IMR-90 (cell line): ENCODE measurements at regions not wholly inside any gene's neighbourhood (a gene's known extent, or its start where the extent isn't known, plus 50 kb on each side); places are given as distances from the start of the nearest gene placed in this dataset.
A peak's percentile ranks its signal among the peaks of the same experiment; 100 is the strongest.

Experiments used
- ATAC-seq: fragments of 200-7000 bp; cut with Tn5 transposase; 2 replicates; pipeline ENCODE4 v1.9.1; 2020; ENCODE audit warnings: low read depth, mild to moderate bottlenecking, moderate library complexity
- BruUV-seq: library from RNA; stranded (reverse); fragments of 400-500 nt; replicated peaks from 2 replicates; lab custom pipeline; 2021; lab: Mats Ljungman, UMichigan
- CTCF ChIA-PET: fragments of 300-600 bp; formaldehyde crosslinking; extraction: SDS; loops from one replicate; lab custom pipeline; 2021; ENCODE audit warnings: antibody characterized with exemption; lab: Yijun Ruan, JAX
- POLR2A ChIA-PET: fragments of 300-600 bp; sonication (Branson Sonifier 250); formaldehyde crosslinking; loops from one replicate; lab custom pipeline; 2022; ENCODE audit warnings: antibody characterized with exemption; ENCODE audit not compliant: unreplicated experiment; lab: Charles Lee
- DNase-seq: peaks from one replicate; pipeline ENCODE4 v3.0.0; 2013
- H2AFZ ChIP-seq: replicated peaks from 2 replicates; pipeline ENCODE3; 2013; ENCODE audit warnings: low read length, mild to moderate bottlenecking; ENCODE audit not compliant: poor library complexity
- H2AK5ac ChIP-seq: 2 replicates; pipeline ENCODE4 v1.6.1; 2013; ENCODE audit warnings: low read depth, low read length, inconsistent platforms
- H2AK9ac ChIP-seq: replicated peaks from 2 replicates; pipeline ENCODE3; 2013; ENCODE audit warnings: mild to moderate bottlenecking, low read depth, low read length, moderate library complexity; ENCODE audit not compliant: poor library complexity
- H2BK120ac ChIP-seq: 2 replicates; pipeline ENCODE4 v1.6.1; 2013; ENCODE audit warnings: low read depth, low read length, inconsistent platforms
- H2BK15ac ChIP-seq: 3 replicates; pipeline ENCODE4 v1.6.1; 2013; ENCODE audit warnings: low read depth, low read length, inconsistent platforms
- H2BK20ac ChIP-seq: 2 replicates; pipeline ENCODE4 v1.6.1; 2013; ENCODE audit warnings: low read depth, mild to moderate bottlenecking, inconsistent platforms, low read length, moderate library complexity
- H2BK5ac ChIP-seq: 2 replicates; pipeline ENCODE4 v1.6.1; 2013; ENCODE audit warnings: mild to moderate bottlenecking, low read depth, low read length, inconsistent platforms; ENCODE audit not compliant: poor library complexity, severe bottlenecking
- H3K14ac ChIP-seq: replicated peaks from 2 replicates; pipeline ENCODE4 v1.6.1; 2013; ENCODE audit warnings: low read depth, low read length, inconsistent platforms
- H3K18ac ChIP-seq: 2 replicates; pipeline ENCODE4 v1.6.1; 2013; ENCODE audit warnings: low read depth, low read length, control low read depth
- H3K23ac ChIP-seq: 2 replicates; pipeline ENCODE4 v1.6.1; 2013; ENCODE audit warnings: low read depth, low read length, inconsistent platforms
- H3K27ac ChIP-seq: 2 replicates; pipeline ENCODE4 v1.5.1; 2013; ENCODE audit warnings: mild to moderate bottlenecking, control low read depth, low read length; ENCODE audit not compliant: insufficient read depth
- H3K27me3 ChIP-seq: 2 replicates; pipeline ENCODE4 v1.6.1; 2013; ENCODE audit warnings: low read length; ENCODE audit not compliant: control insufficient read depth, insufficient read depth
- H3K36me3 ChIP-seq: 2 replicates; pipeline ENCODE4 v1.6.1; 2013; ENCODE audit warnings: low read length, mixed read lengths; ENCODE audit not compliant: control insufficient read depth, insufficient read depth
- H3K4ac ChIP-seq: 2 replicates; pipeline ENCODE4 v1.6.1; 2013; ENCODE audit warnings: low read depth, low read length, inconsistent platforms
- H3K4me1 ChIP-seq: 2 replicates; pipeline ENCODE4 v1.6.1; 2013; ENCODE audit warnings: low read length, mixed read lengths; ENCODE audit not compliant: control insufficient read depth, insufficient read depth
- H3K4me2 ChIP-seq: 2 replicates; pipeline ENCODE4 v1.6.1; 2013; ENCODE audit warnings: low read depth, mild to moderate bottlenecking, control low read depth, low read length, moderate library complexity
- H3K4me3 ChIP-seq: 2 replicates; pipeline ENCODE4 v1.5.1; 2013; ENCODE audit warnings: low read depth, mild to moderate bottlenecking, control low read depth, low read length, moderate library complexity; ENCODE audit not compliant: insufficient read depth
- H3K56ac ChIP-seq: 2 replicates; pipeline ENCODE4 v1.6.1; 2013; ENCODE audit warnings: low read length, inconsistent platforms; ENCODE audit not compliant: insufficient read depth; ENCODE audit errors: extremely low read depth
- H3K79me1 ChIP-seq, 2 experiments: 2 replicates each; pipeline ENCODE4 v1.6.1; 2013; ENCODE audit warnings: low read length in 2 of 2, inconsistent platforms in 1 of 2, low read depth in 1 of 2
- H3K9ac ChIP-seq: 2 replicates; pipeline ENCODE4 v1.6.1; 2013; ENCODE audit warnings: low read depth, low read length, control low read depth
- H3K9me1 ChIP-seq: 2 replicates; pipeline ENCODE4 v1.6.1; 2013; ENCODE audit warnings: low read length, inconsistent platforms; ENCODE audit not compliant: insufficient read depth
- H3K9me3 ChIP-seq: 2 replicates; pipeline ENCODE4 v1.6.1; 2013; ENCODE audit warnings: low read length; ENCODE audit not compliant: control insufficient read depth, insufficient read depth
- H4K20me1 ChIP-seq: 2 replicates; pipeline ENCODE4 v1.6.1; 2013; ENCODE audit warnings: low read length, inconsistent platforms; ENCODE audit not compliant: insufficient read depth
- H4K5ac ChIP-seq: 2 replicates; pipeline ENCODE4 v1.6.1; 2013; ENCODE audit warnings: mild to moderate bottlenecking, low read depth, low read length, control low read depth
- H4K8ac ChIP-seq, 2 experiments: 2 replicates each; pipeline ENCODE4 v1.6.1; 2013; ENCODE audit warnings: low read depth in 2 of 2, low read length in 2 of 2, control low read depth in 1 of 2, inconsistent platforms in 1 of 2
- H4K91ac ChIP-seq: 2 replicates; pipeline ENCODE4 v1.6.1; 2013; ENCODE audit warnings: low read depth, low read length, inconsistent platforms; ENCODE audit not compliant: insufficient read depth
- CEBPB ChIP-seq: IDR thresholded peaks from 2 replicates; pipeline ENCODE4 v1.6.1; 2012; ENCODE audit warnings: low read depth, low read length, improper control_type of control experiment
- CTCF ChIP-seq: conservative IDR thresholded peaks from 2 replicates; pipeline ENCODE4 v1.5.1; 2012; ENCODE audit warnings: mild to moderate bottlenecking, low read depth, low read length, improper control_type of control experiment
- ELK1 ChIP-seq: fragments of 150-350 bp; IDR thresholded peaks from 2 replicates; pipeline ENCODE4 v1.6.1; 2016; ENCODE audit warnings: low read depth, mild to moderate bottlenecking, low read length, moderate library complexity, borderline replicate concordance
- FOS ChIP-seq: fragments of 150-350 bp; IDR thresholded peaks from 2 replicates; pipeline ENCODE4 v1.6.1; 2016; ENCODE audit warnings: low read depth, low read length
- MAZ ChIP-seq: IDR thresholded peaks from 2 replicates; pipeline ENCODE4 v1.6.1; 2012; ENCODE audit warnings: low read depth, mild to moderate bottlenecking, low read length, improper control_type of control experiment, moderate library complexity, borderline replicate concordance
- NFE2L2 ChIP-seq: fragments of 150-350 bp; IDR thresholded peaks from 2 replicates; pipeline ENCODE4 v1.6.1; 2016; ENCODE audit warnings: low read depth, mild to moderate bottlenecking, low read length
- RAD21 ChIP-seq: IDR thresholded peaks from 2 replicates; pipeline ENCODE4 v1.6.1; 2012; ENCODE audit warnings: low read length, improper control_type of control experiment
- RFX5 ChIP-seq: IDR thresholded peaks from 2 replicates; pipeline ENCODE4 v1.8.0; 2012; ENCODE audit warnings: low read depth, mild to moderate bottlenecking, low read length, moderate library complexity
- SMC3 ChIP-seq: fragments of 150-350 bp; IDR thresholded peaks from 2 replicates; pipeline ENCODE4 v1.6.1; 2016; ENCODE audit warnings: low read depth, mild to moderate bottlenecking, antibody characterized with exemption, low read length, moderate library complexity
- USF2 ChIP-seq: fragments of 150-350 bp; IDR thresholded peaks from 2 replicates; pipeline ENCODE4 v1.6.1; 2017; ENCODE audit warnings: mild to moderate bottlenecking, antibody characterized with exemption, low read length, low read depth
- WGBS, 2 experiments: methylation state at CpG; one replicate each; pipeline versions ENCODE4 v1.1.5 to v1.1.7; 2013; ENCODE audit warnings: missing lambda C conversion rate in 2 of 2; ENCODE audit not compliant: insufficient read length in 1 of 2; ENCODE audit errors: extremely low coverage in 2 of 2; 5-methylcytosine and 5-hydroxymethylcytosine counted together
- dilution Hi-C: fragments of 300-500 bp; cut with HindIII; formaldehyde crosslinking; loops from one replicate; pipeline ENCODE4 v1.14.3; 2018; ENCODE audit warnings: low sequenced_read_pairs; ENCODE audit not compliant: unreplicated experiment
- in situ Hi-C: fragments of 300-500 bp; cut with MboI; formaldehyde crosslinking; loops from 3 replicates; pipeline ENCODE4 v1.14.3; 2019; ENCODE audit warnings: low sequenced_read_pairs, inconsistent platforms, mixed read lengths
- intact Hi-C: fragments of 100-400 bp; cut with micrococcal nuclease; formaldehyde crosslinking; loops from 2 replicates; pipeline ENCODE4 v1.10.0; 2022

GRCh38 chr20:50247196-50248094 is 56.8 kb downstream of the CEBPB start (continued):
- no peak for TF ChIP-seq NFE2L2

GRCh38 chr20:50248104-50248641 is 57.5 kb downstream of the CEBPB start:
- Histone ChIP-seq H4K8ac (peak overlapping the region in 1 of 2 experiments; percentile 67; a peak in 2 of 4 replicates), H4K20me1 (no peaks in the 10 kb centered on the region), H3K27ac (no peak overlapping the region), H3K9ac (no peak overlapping the region), H3K9me3 (no peaks in the 10 kb centered on the region), H3K27me3 (no peaks in the 10 kb centered on the region), H2BK20ac (peak overlapping the region; percentile 91), H4K5ac (peak overlapping the region; percentile 73), H2AK5ac (peak overlapping the region; percentile 72; the same call in 1 of the 2 replicates), H3K56ac (no peak overlapping the region), H2AFZ (peak overlapping the region; percentile 77), H3K18ac (peak overlapping the region; percentile 30), H2BK5ac (peak overlapping the region; percentile 61), H3K36me3 (no peaks in the 10 kb centered on the region), H3K4me3 (no peak overlapping the region), H2BK15ac (peak overlapping the region; percentile 98; the same call in 2 of the 3 replicates), H4K91ac (peak overlapping the region; percentile 69), H3K4me2 (no peak overlapping the region), H3K4me1 (peaks cover 15% of the 10 kb centered on the region), H3K14ac (peak overlapping the region; percentile 66), H3K4ac (peak overlapping the region; percentile 87), H3K79me1 (peaks cover 0 to 8% of the 10 kb centered on the region in 2 experiments; a peak in 1 of 4 replicates), H2AK9ac (peak overlapping the region; percentile 75), H3K9me1 (peaks cover 30% of the 10 kb centered on the region), H2BK120ac (peak overlapping the region; percentile 87), H3K23ac (no peak overlapping the region)
- ATAC-seq: 0 out of 2 replicates have a peak, but pooled peaks have one; percentile 5
- in situ Hi-C loops: no loop called here
- ChIA-PET POLR2A (no interaction called here), CTCF (interaction anchor here (1.0 kb wide), 1 partner anchor 24 kb away, joined by 3 read pairs; no protein-coding TSS in a partner anchor)
- WGBS, 2 experiments: 83% methylated on average over 8 of the region's 17 CpGs; no CpG with 5 or more reads in 1 of the 2 experiments
- DNase-seq: peak; percentile 63
- dilution Hi-C loops: no loop called here
- intact Hi-C loops: no loop called here
- BruUV-seq: no TSS peak
- TF ChIP-seq RAD21 (no peak), RFX5 (no peak), FOS (peak; percentile 62), ELK1 (no peak), MAZ (peak; percentile 76; the same call in 1 of the 2 replicates), USF2 (peak; percentile 8; the same call in 1 of the 2 replicates), SMC3 (no peak), NFE2L2 (no peak), CEBPB (peak; percentile 88), CTCF (no peak)
